Type B pancreatic cell (in vitro differentiated cells): ENCODE measurements at regions not wholly inside any gene's neighbourhood (a gene's known extent, or its start where the extent isn't known, plus 50 kb on each side); places are given as distances from the start of the nearest gene placed in this dataset.

Experiments used
- DNase-seq: peaks from one replicate; pipeline ENCODE4 v3.0.0; 2021; ENCODE audit warnings: mixed read lengths; ENCODE audit not compliant: unreplicated experiment; ENCODE audit errors: extremely low spot score
- H3K27ac Mint-ChIP-seq: 2 replicates; pipeline ENCODE4 v1.8.0; 2021; ENCODE audit warnings: mild to moderate bottlenecking, mixed read lengths
- H3K27me3 Mint-ChIP-seq: 2 replicates; pipeline ENCODE4 v1.8.0; 2021; ENCODE audit warnings: mixed read lengths
- H3K36me3 Mint-ChIP-seq: 2 replicates; pipeline ENCODE4 v1.8.0; 2021; ENCODE audit warnings: mixed read lengths
- H3K4me1 Mint-ChIP-seq: one replicate; pipeline ENCODE4 v1.8.0; 2021; ENCODE audit warnings: mixed read lengths; ENCODE audit not compliant: unreplicated experiment
- H3K4me3 Mint-ChIP-seq: 2 replicates; pipeline ENCODE4 v1.8.0; 2021; ENCODE audit warnings: mild to moderate bottlenecking, mixed read lengths
- H3K9me3 Mint-ChIP-seq: 2 replicates; pipeline ENCODE4 v1.8.0; 2021; ENCODE audit warnings: mixed read lengths
- CTCF ChIP-seq: fragments of 200-600 bp; sonication (generic); conservative IDR thresholded peaks from 2 replicates; pipeline ENCODE4 v1.5.0; 2021; ENCODE audit warnings: antibody characterized with exemption, mild to moderate bottlenecking

DNA sequence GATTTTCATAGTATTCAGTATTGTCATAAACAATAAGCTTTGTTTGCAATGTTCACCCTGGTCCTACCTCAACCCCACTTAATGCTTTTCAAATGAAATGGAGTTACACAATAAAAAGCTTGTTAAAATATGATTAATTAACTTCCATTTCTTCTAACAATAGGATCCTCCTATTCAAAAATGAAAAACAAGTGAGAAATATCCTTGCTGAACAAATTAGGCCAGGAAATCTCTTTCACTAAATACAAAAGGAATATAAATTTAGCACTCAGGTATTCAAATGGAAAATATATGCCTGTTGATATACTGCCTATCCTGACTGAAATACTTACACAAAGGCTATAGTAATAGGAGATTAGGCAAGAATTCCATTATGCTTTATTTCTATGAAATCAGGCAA lies 323.4 kb upstream of the GRM3 start:
- no peak overlapping the region for H3K27ac Mint-ChIP-seq

GRCh38 chr7:86313842-86314241 lies 329.9 kb upstream of the GRM3 start:
- H3K4me3 Mint-ChIP-seq = no peak overlapping the region
- no peaks in the 10 kb centered on the region for H3K9me3 Mint-ChIP-seq
- no peaks in the 10 kb centered on the region for H3K4me1 Mint-ChIP-seq
- H3K27ac Mint-ChIP-seq = no peak overlapping the region
- no peak for DNase-seq
- H3K27me3 Mint-ChIP-seq = no peaks in the 10 kb centered on the region
- no peaks in the 10 kb centered on the region for H3K36me3 Mint-ChIP-seq
- TF ChIP-seq CTCF = no peak

More for the DNA sequence above, 323.4 kb upstream of the GRM3 start:
- Mint-ChIP-seq H3K4me3 (no peak overlapping the region), H3K9me3 (no peaks in the 10 kb centered on the region), H3K27me3 (no peaks in the 10 kb centered on the region), H3K36me3 (no peaks in the 10 kb centered on the region), H3K4me1 (no peaks in the 10 kb centered on the region)
- TF ChIP-seq CTCF = no peak
- DNase-seq = no peak

DNA sequence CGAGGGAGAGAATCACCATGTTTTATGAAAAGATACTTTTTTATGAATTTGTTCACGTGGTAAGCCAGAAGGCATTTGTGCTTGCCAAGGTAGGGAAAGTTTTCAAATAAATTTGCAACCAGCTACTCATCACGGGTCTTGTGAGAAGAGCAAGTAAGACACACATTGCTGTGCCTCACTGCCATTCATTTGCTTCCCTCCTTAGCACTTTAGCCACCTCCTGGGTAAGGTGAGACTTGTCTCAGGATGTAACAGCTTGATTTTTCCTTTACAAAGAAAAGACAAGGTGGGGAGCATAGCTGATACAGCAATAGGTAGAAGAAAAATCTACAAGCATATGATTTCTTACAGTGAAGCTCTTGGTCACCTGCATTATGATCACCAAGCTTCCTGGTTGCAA lies 342.4 kb upstream of the GRM3 start:
- Mint-ChIP-seq H3K4me3 (no peak overlapping the region), H3K27ac (no peak overlapping the region), H3K9me3 (no peaks in the 10 kb centered on the region), H3K36me3 (no peaks in the 10 kb centered on the region), H3K4me1 (no peaks in the 10 kb centered on the region), H3K27me3 (no peaks in the 10 kb centered on the region)
- DNase-seq = no peak
- TF ChIP-seq CTCF = no peak

GRCh38 chr7:86295526-86295925 lies 348.2 kb upstream of the GRM3 start:
- no peaks in the 10 kb centered on the region for H3K36me3 Mint-ChIP-seq
- no peaks in the 10 kb centered on the region for H3K27me3 Mint-ChIP-seq
- H3K4me1 Mint-ChIP-seq = no peaks in the 10 kb centered on the region
- no peak overlapping the region for H3K27ac Mint-ChIP-seq
- TF ChIP-seq CTCF = no peak
- no peak for DNase-seq
- no peak overlapping the region for H3K4me3 Mint-ChIP-seq
- no peaks in the 10 kb centered on the region for H3K9me3 Mint-ChIP-seq

DNA sequence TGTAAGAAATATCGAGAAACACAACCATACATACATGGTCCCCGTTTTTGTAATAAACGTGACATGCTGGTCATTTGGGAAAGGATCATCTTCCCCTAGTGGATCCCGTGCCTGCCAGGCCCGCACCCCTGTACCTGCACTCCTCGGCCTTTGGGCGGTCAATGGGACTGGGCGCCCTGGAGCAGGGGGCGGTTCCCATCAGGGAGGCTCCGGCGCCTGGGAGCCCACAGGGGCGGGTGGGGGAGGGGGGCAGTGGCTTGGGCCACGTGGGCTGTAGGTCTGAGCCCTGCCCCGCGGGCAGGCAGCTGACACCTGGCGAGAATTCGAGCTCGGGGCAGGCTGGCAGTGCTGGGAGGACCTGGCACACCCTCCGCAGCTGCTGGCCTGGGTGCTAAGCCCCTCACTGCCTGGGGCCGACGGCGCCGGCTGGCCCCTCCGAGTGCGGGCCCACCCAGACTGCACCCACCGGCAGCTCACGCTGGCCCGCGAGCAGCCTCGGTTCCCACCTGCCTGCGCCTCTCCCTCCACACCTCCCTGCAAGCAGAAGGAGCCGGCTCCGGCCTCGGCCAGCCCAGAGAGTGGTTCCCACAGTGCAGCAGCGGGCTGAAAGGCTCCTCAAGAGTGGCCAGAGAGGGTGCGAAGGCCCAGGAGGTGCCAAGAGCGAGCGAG lies 361.6 kb upstream of the GRM3 start:
- H3K27ac Mint-ChIP-seq = no peak overlapping the region
- no peaks in the 10 kb centered on the region for H3K36me3 Mint-ChIP-seq
- no peak for TF ChIP-seq CTCF
- H3K27me3 Mint-ChIP-seq = no peaks in the 10 kb centered on the region
- no peak for DNase-seq
- no peaks in the 10 kb centered on the region for H3K4me1 Mint-ChIP-seq
- H3K4me3 Mint-ChIP-seq = no peak overlapping the region
- no peaks in the 10 kb centered on the region for H3K9me3 Mint-ChIP-seq

GRCh38 chr7:86280150-86280549 lies 363.6 kb upstream of the GRM3 start:
- no peak for DNase-seq
- no peak overlapping the region for H3K4me3 Mint-ChIP-seq
- H3K4me1 Mint-ChIP-seq = no peaks in the 10 kb centered on the region
- no peaks in the 10 kb centered on the region for H3K9me3 Mint-ChIP-seq
- no peaks in the 10 kb centered on the region for H3K27me3 Mint-ChIP-seq
- no peak overlapping the region for H3K27ac Mint-ChIP-seq
- TF ChIP-seq CTCF = no peak
- no peaks in the 10 kb centered on the region for H3K36me3 Mint-ChIP-seq
